Islet of Langerhans (tissue), 1 donor: ENCODE measurements at regions not wholly inside any gene's neighbourhood (a gene's known extent, or its start where the extent isn't known, plus 50 kb on each side); places are given as distances from the start of the nearest gene placed in this dataset.
"Not testable (repeated sequence)": the region's sequence is repeated elsewhere in the genome, so short reads cannot be mapped to it uniquely, and the experiment has no call there.

ENCODE experiments used
- FAIRE-seq: peaks from one replicate; lab custom pipeline; 2011; peaks lifted over from hg19 to GRCh38; lab: Jason Lieb, UNC

- no peak for FAIRE-seq
These were observed 75.0 kb downstream of the TMEM237 start for GRCh38 chr2:201568217-201568820.

GRCh38 chr2:201559067-201559710 lies 84.1 kb downstream of the TMEM237 start:
- FAIRE-seq = no peak

DNA sequence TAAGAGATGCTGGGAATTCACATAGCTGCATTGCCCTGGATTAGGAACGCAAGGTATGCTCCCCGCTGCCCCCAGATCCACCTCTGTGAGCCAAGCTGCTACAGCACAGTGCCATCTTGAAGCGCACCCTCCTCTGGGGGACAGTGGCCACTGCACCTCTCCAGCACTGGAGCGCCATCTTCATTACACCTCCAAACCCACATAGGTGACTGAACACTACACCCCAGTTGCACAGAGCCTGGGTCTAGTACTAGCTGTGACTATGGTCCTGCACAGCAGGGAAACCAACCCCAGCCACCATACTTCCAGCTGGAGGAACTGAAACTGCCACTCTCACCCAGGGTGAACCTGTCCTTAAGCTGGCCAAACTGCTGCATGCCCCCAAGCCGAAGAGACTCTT lies 84.6 kb downstream of the TMEM237 start:
- FAIRE-seq = no peak

GRCh38 chr2:201558232-201558631 lies 85.1 kb downstream of the TMEM237 start:
- FAIRE-seq = no peak

- FAIRE-seq = no peak
These were observed 91.4 kb downstream of the TMEM237 start for GRCh38 chr2:201551901-201552300.

DNA sequence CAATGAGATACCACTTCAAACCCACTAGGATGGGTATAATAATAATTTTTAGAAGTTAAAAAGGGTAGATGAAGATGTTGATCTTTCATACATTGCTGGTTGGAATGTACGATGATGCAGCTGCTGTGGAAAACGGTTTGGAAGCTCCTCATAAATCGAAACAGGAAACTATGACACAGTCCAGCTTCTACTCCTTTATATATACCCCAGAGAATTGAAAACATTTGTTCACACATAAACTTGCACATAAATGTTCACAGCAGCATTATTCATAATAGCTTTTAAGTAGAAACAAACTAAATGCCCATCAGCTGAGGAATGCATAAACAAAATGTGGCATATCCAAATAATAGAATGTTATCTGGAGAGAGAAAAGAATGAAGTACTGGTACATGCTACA lies 95.0 kb downstream of the STRADB start:
- no peak for FAIRE-seq

- no peak for FAIRE-seq
These were observed 90.8 kb downstream of the STRADB start for GRCh38 chr2:201542291-201542690.

DNA sequence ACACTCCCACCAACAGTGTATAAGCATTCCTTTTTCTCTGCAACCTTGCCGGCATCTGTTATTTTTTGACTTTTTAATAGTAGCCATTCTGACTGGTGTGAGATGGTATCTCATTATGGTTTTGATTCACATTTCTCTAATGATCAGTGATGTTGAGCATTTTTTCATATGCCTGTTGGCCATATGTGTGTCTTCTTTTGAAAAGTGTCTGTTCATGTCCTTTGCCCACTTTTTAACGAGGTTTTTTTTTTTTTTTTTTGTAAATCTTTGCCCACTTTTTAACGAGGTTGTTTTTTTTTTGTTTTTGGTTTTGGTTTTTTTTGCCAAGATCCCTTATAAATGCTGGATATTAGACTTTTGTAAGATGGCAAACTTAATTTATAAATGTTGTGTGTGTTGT lies 87.7 kb downstream of the STRADB start:
- FAIRE-seq = not testable (repeated sequence)

DNA sequence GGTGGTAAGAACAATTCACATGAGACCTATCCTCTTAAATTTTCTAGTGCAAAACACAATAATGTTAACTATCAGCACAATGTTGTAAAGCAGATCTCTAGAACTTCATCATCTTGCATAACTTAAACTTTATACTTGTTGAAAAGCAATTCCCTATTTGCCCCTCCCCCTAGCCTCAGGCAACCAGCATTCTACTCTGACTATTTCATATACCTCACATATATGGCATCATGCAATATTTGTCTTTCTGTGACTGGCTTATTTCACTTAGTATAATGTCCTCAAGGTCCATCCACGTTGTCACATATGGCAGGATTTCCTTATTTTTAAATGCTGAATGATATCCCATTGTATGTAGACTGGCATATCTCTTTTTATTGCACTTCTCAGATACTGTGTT lies 86.5 kb downstream of the STRADB start:
- no peak for FAIRE-seq

DNA sequence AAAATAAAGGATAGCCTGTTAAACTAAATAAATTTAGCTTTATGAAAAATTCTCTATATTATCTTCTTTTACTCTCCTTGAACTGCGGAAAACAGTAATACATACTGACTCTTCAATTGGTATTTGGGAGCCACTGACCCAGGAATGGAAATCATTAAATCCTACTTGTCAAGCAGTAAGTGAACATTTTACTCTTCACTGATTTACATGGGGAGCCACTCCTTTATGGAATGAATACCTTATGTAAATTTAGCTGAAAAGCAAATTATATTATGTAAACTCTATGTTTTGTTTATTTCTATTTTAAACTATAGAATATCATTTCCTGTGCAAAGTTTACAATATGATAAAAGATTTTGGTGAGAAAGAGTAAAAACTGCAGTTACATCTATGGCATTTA lies 85.2 kb downstream of the STRADB start:
- peak; percentile 78 for FAIRE-seq

- no peak for FAIRE-seq
These were observed 84.5 kb downstream of the STRADB start for GRCh38 chr2:201536046-201536445.

GRCh38 chr2:201532686-201533304 lies 81.3 kb downstream of the STRADB start:
- no peak for FAIRE-seq
